CD14-positive monocyte (primary cell): ENCODE measurements at regions not wholly inside any gene's neighbourhood (a gene's known extent, or its start where the extent isn't known, plus 50 kb on each side); places are given as distances from the start of the nearest gene placed in this dataset.

Experiments used
- DNase-seq, 3 donors: peaks; one replicate each; pipeline ENCODE4 v3.0.0-alpha.2; 2011 to 2022
- H2AFZ ChIP-seq: 2 replicates; pipeline ENCODE4 v1.6.0; 2012; ENCODE audit warnings: mild to moderate bottlenecking, low read depth, low read length, inconsistent platforms; ENCODE audit not compliant: insufficient read depth, poor library complexity, severe bottlenecking
- H3K27ac ChIP-seq, 2 donors: 1 replicate in 1 of 2; 2 replicates in 1 of 2; pipeline ENCODE4 v1.5.1; 2012 to 2013; ENCODE audit warnings: low read length in 2 of 2, control low read depth in 1 of 2, inconsistent platforms in 1 of 2, low read depth in 1 of 2, mild to moderate bottlenecking in 1 of 2
- H3K27me3 ChIP-seq, 2 donors: one replicate each; pipeline versions ENCODE4 v1.6.0 to v1.6.1; 2011 to 2013; ENCODE audit warnings: low read length in 2 of 2; ENCODE audit not compliant: control insufficient read depth in 2 of 2, insufficient read depth in 2 of 2
- H3K36me3 ChIP-seq, 2 donors: replicated peaks in 1 of 2; 1 replicate in 1 of 2; 2 replicates in 1 of 2; pipeline versions ENCODE4 v1.5.1 to v1.6.1; 2012 to 2013; ENCODE audit warnings: low read length in 2 of 2, control low read depth in 1 of 2, inconsistent platforms in 1 of 2, mild to moderate bottlenecking in 1 of 2; ENCODE audit not compliant: insufficient read depth in 2 of 2, control insufficient read depth in 1 of 2
- H3K4me1 ChIP-seq, 2 donors: 1 replicate in 1 of 2; 2 replicates in 1 of 2; pipeline versions ENCODE4 v1.5.1 to v1.6.1; 2012 to 2013; ENCODE audit warnings: low read length in 2 of 2, control low read depth in 1 of 2, inconsistent platforms in 1 of 2, mild to moderate bottlenecking in 1 of 2, moderate library complexity in 1 of 2; ENCODE audit not compliant: insufficient read depth in 2 of 2, control insufficient read depth in 1 of 2
- H3K4me2 ChIP-seq: replicated peaks from 2 replicates; pipeline ENCODE3; 2012; ENCODE audit warnings: low read length, moderate library complexity, mild to moderate bottlenecking; ENCODE audit not compliant: poor library complexity, severe bottlenecking; ENCODE audit errors: extremely low read depth
- H3K4me3 ChIP-seq, 3 experiments: fragments of 200-600 bp in 1 of 3; sonication (generic) in 1 of 3; replicated peaks in 1 of 3; 1 replicate in 2 of 3; 2 replicates in 1 of 3; pipeline ENCODE4 v1.5.1; 2011 to 2013; ENCODE audit warnings: low read length in 3 of 3, mild to moderate bottlenecking in 3 of 3, control low read depth in 2 of 3, low read depth in 2 of 3, inconsistent platforms in 1 of 3, moderate library complexity in 1 of 3
- H3K79me2 ChIP-seq: 2 replicates; pipeline ENCODE4 v1.6.0; 2012; ENCODE audit warnings: mild to moderate bottlenecking, control low read depth, inconsistent platforms, low read length, moderate library complexity; ENCODE audit not compliant: insufficient read depth
- H3K9ac ChIP-seq: 2 replicates; pipeline ENCODE4 v1.6.0; 2017; ENCODE audit warnings: low read length, mild to moderate bottlenecking; ENCODE audit not compliant: insufficient read depth, poor library complexity, severe bottlenecking
- H3K9me3 ChIP-seq, 2 donors: replicated peaks in 1 of 2; 1 replicate in 1 of 2; 2 replicates in 1 of 2; pipeline versions ENCODE4 v1.5.1 to v1.6.1; 2012 to 2013; ENCODE audit warnings: low read length in 2 of 2, control low read depth in 1 of 2; ENCODE audit not compliant: control insufficient read depth in 1 of 2, insufficient read depth in 1 of 2
- H4K20me1 ChIP-seq: 2 replicates; pipeline ENCODE4 v1.6.0; 2012; ENCODE audit warnings: mild to moderate bottlenecking, low read length, control low read depth, moderate library complexity; ENCODE audit not compliant: insufficient read depth
- H3K27ac Mint-ChIP-seq, 7 donors: one replicate each; pipeline ENCODE4 v1.8.0; 2020; ENCODE audit warnings: mild to moderate bottlenecking in 7 of 7, mixed read lengths in 7 of 7, moderate library complexity in 6 of 7, inconsistent platforms in 2 of 7
- H3K27me3 Mint-ChIP-seq, 3 donors: one replicate each; pipeline ENCODE4 v1.8.0; 2021 to 2022; ENCODE audit warnings: low read depth in 3 of 3, mild to moderate bottlenecking in 3 of 3, mixed read lengths in 3 of 3, moderate library complexity in 3 of 3, inconsistent platforms in 1 of 3
- H3K36me3 Mint-ChIP-seq, 2 donors: one replicate each; pipeline ENCODE4 v1.8.0; 2020; ENCODE audit warnings: mixed read lengths in 2 of 2, inconsistent platforms in 1 of 2, mild to moderate bottlenecking in 1 of 2
- H3K4me1 Mint-ChIP-seq: one replicate; pipeline ENCODE4 v1.8.0; 2020; ENCODE audit warnings: mild to moderate bottlenecking, mixed read lengths
- H3K4me3 Mint-ChIP-seq, 2 donors: one replicate each; pipeline ENCODE4 v1.8.0; 2020; ENCODE audit warnings: mild to moderate bottlenecking in 2 of 2, mixed read lengths in 2 of 2, moderate library complexity in 1 of 2
- H3K9me3 Mint-ChIP-seq, 7 donors: one replicate each; pipeline ENCODE4 v1.8.0; 2020 to 2022; ENCODE audit warnings: mixed read lengths in 7 of 7, mild to moderate bottlenecking in 6 of 7, moderate library complexity in 6 of 7, inconsistent platforms in 2 of 7
- CTCF ChIP-seq: fragments of 200-600 bp; IDR thresholded peaks from one replicate; pipeline ENCODE4 v1.8.0; 2022; ENCODE audit warnings: antibody characterized with exemption, mild to moderate bottlenecking
- WGBS: methylation state at CpG from one replicate; pipeline ENCODE4 v1.1.5; 2013; ENCODE audit warnings: missing lambda C conversion rate; ENCODE audit not compliant: insufficient coverage; 5-methylcytosine and 5-hydroxymethylcytosine counted together
- intact Hi-C, 2 donors: fragments of 100-400 bp; cut with micrococcal nuclease; formaldehyde crosslinking; loops; one replicate each; pipeline versions ENCODE4 v1.15.0 to v1.15.1; 2023

- no peaks in the 10 kb centered on the region for H3K36me3 ChIP-seq
- no peaks in the 10 kb centered on the region for H3K27me3 ChIP-seq
- TF ChIP-seq CTCF = no peak
- no peak overlapping the region for H3K4me3 ChIP-seq
- no peak overlapping the region for H3K4me2 ChIP-seq
- DNase-seq = no peak
- H3K79me2 ChIP-seq = no peaks in the 10 kb centered on the region
- no peak overlapping the region for H2AFZ ChIP-seq
- H3K4me1 ChIP-seq = no peaks in the 10 kb centered on the region
- no CpG with 5 or more reads among the region's 2 CpGs for WGBS
- H3K9me3 ChIP-seq = peaks cover 3 to 9% of the 10 kb centered on the region in 2 donors
- Mint-ChIP-seq H3K27me3 (peaks cover 0 to 3% (median 0%) of the 10 kb centered on the region in 3 donors), H3K4me3 (no peak overlapping the region), H3K9me3 (peaks cover 0 to 13% (median 8%) of the 10 kb centered on the region in 7 donors), H3K4me1 (no peaks in the 10 kb centered on the region), H3K36me3 (no peaks in the 10 kb centered on the region), H3K27ac (no peak overlapping the region)
- no peaks in the 10 kb centered on the region for H4K20me1 ChIP-seq
- H3K27ac ChIP-seq = no peak overlapping the region
- H3K9ac ChIP-seq = no peak overlapping the region
- intact Hi-C loops = no loop called here
Observed at GRCh38 chr5:51104556-51104955, 278.7 kb upstream of the ISL1 start.

GRCh38 chr5:51109786-51110410 is 273.4 kb upstream of the ISL1 start:
- WGBS = 83% methylated on average over 2 of the region's 3 CpGs
- peaks cover 0 to 3% of the 10 kb centered on the region in 2 donors for H3K9me3 ChIP-seq
- H3K9me3 Mint-ChIP-seq = peaks cover 1 to 7% (median 4%) of the 10 kb centered on the region in 7 donors
- H3K27me3 ChIP-seq = no peaks in the 10 kb centered on the region
- H3K36me3 ChIP-seq = no peaks in the 10 kb centered on the region
- DNase-seq = no peak
- no peaks in the 10 kb centered on the region for H3K4me1 ChIP-seq
- no peak overlapping the region for H2AFZ ChIP-seq
- H3K27ac Mint-ChIP-seq = no peak overlapping the region
- no peaks in the 10 kb centered on the region for H3K4me1 Mint-ChIP-seq
- no peaks in the 10 kb centered on the region for H4K20me1 ChIP-seq
- no peak overlapping the region for H3K4me3 Mint-ChIP-seq
- no peak overlapping the region for H3K4me2 ChIP-seq
- no peaks in the 10 kb centered on the region for H3K79me2 ChIP-seq
- H3K36me3 Mint-ChIP-seq = no peaks in the 10 kb centered on the region
- H3K27ac ChIP-seq = no peak overlapping the region
- H3K27me3 Mint-ChIP-seq = peaks cover 0 to 1% (median 0%) of the 10 kb centered on the region in 3 donors
- intact Hi-C loops = no loop called here
- no peak overlapping the region for H3K4me3 ChIP-seq
- H3K9ac ChIP-seq = no peak overlapping the region
- TF ChIP-seq CTCF = no peak
